Upper lobe of left lung (tissue), 6 donors: ENCODE measurements at regions not wholly inside any gene's neighbourhood (a gene's known extent, or its start where the extent isn't known, plus 50 kb on each side); places are given as distances from the start of the nearest gene placed in this dataset.

Experiments
- ATAC-seq, 2 donors: fragments of 200-7000 bp; cut with Tn5 transposase; one replicate each; pipeline ENCODE4 v1.9.1; 2022; ENCODE audit warnings: mild to moderate bottlenecking in 2 of 2, moderate library complexity in 2 of 2; ENCODE audit not compliant: low FRiP score in 2 of 2
- DNase-seq, 2 donors: peaks; one replicate each; pipeline ENCODE4 v3.0.0-alpha.2; 2019 to 2020
- H3K27ac ChIP-seq, 4 donors: fragments of 200-600 bp; sonication (generic); one replicate each; pipeline ENCODE4 v1.5.1; 2016 to 2019
- H3K27me3 ChIP-seq, 4 donors: fragments of 200-600 bp; sonication (generic); one replicate each; pipeline ENCODE4 v1.5.1; 2017 to 2019
- H3K36me3 ChIP-seq, 4 donors: fragments of 200-600 bp; sonication (generic); one replicate each; pipeline ENCODE4 v1.5.1; 2016 to 2019
- H3K4me1 ChIP-seq, 4 donors: fragments of 200-600 bp; sonication (generic); one replicate each; pipeline ENCODE4 v1.5.1; 2018 to 2019
- H3K4me3 ChIP-seq, 4 donors: fragments of 200-600 bp; sonication (generic); one replicate each; pipeline ENCODE4 v1.5.1; 2017 to 2019; ENCODE audit warnings: mild to moderate bottlenecking in 2 of 4, moderate library complexity in 1 of 4
- H3K9me3 ChIP-seq, 4 donors: fragments of 200-600 bp; sonication (generic); one replicate each; pipeline ENCODE4 v1.5.1; 2018 to 2019
- CTCF ChIP-seq, 6 experiments: fragments of 450-650 bp in 4 of 6; fragments of 200-600 bp in 2 of 6; sonication (generic) in 2 of 6; IDR thresholded peaks; one replicate each; pipeline ENCODE4 v1.5.1; 2016 to 2019; ENCODE audit warnings: antibody characterized with exemption in 6 of 6
- EP300 ChIP-seq, 4 donors: sonication (generic); formaldehyde crosslinking; IDR thresholded peaks; one replicate each; pipeline ENCODE4 v1.5.1; 2017; ENCODE audit warnings: antibody characterized with exemption in 4 of 4, control low read depth in 2 of 4
- POLR2A ChIP-seq, 4 donors: fragments of 450-650 bp; IDR thresholded peaks; one replicate each; pipeline ENCODE4 v1.5.1; 2016 to 2017; ENCODE audit warnings: antibody characterized with exemption in 4 of 4, mild to moderate bottlenecking in 2 of 4
- POLR2AphosphoS5 ChIP-seq, 2 donors: sonication (generic); formaldehyde crosslinking; IDR thresholded peaks; one replicate each; pipeline ENCODE4 v1.5.1; 2017; ENCODE audit warnings: antibody characterized with exemption in 2 of 2
- WGBS, 2 donors: methylation state at CpG; one replicate each; pipeline ENCODE4 v1.1.5; 2017 to 2018; 5-methylcytosine and 5-hydroxymethylcytosine counted together
- donor health status: DM: no; HTN: no; CAD: no; lungs with moderate emphysema.
- donor health status: DM: no; HTN: yes; CAD: no; lungs with severe emphysema.

GRCh38 chr9:30688801-30689200 lies 1695.6 kb upstream of the ACO1 start:
- TF ChIP-seq POLR2A (IDR thresholded peaks at IDR 0.05) (no peak), EP300 (IDR thresholded peaks at IDR 0.05) (no peak)
- DNase-seq (peak in 1 of 2 donors; percentile 41), ATAC-seq (no peak)
- Histone ChIP-seq H3K36me3 (no peaks in the 10 kb centered on the region), H3K9me3 (no peaks in the 10 kb centered on the region), H3K27me3 (no peaks in the 10 kb centered on the region), H3K4me1 (no peaks in the 10 kb centered on the region), H3K4me3 (no peak overlapping the region), H3K27ac (no peak overlapping the region)
- 91 to 92% methylated on average over 14 of the region's 14 CpGs for WGBS, 2 donors

GRCh38 chr9:30697958-30698357 lies 1686.5 kb upstream of the ACO1 start:
- no peaks in the 10 kb centered on the region for H3K36me3 ChIP-seq
- no peak for ATAC-seq
- 67 to 69% methylated on average over 2 of the region's 2 CpGs for WGBS, 2 donors
- DNase-seq, result no peak
- no peaks in the 10 kb centered on the region for H3K27me3 ChIP-seq
- no peak overlapping the region for H3K27ac ChIP-seq
- no peaks in the 10 kb centered on the region for H3K9me3 ChIP-seq
- H3K4me3 ChIP-seq, result no peak overlapping the region
- no peaks in the 10 kb centered on the region for H3K4me1 ChIP-seq
- no peak for TF ChIP-seq POLR2AphosphoS5 (IDR thresholded peaks at IDR 0.05)
- TF ChIP-seq EP300 (IDR thresholded peaks at IDR 0.05), result no peak
- TF ChIP-seq CTCF (IDR thresholded peaks at IDR 0.05), result no peak
- no peak for TF ChIP-seq POLR2A (IDR thresholded peaks at IDR 0.05)

GRCh38 chr9:30711591-30711990 lies 1672.9 kb upstream of the ACO1 start:
- H3K9me3 ChIP-seq, result no peaks in the 10 kb centered on the region
- no peak for TF ChIP-seq EP300 (IDR thresholded peaks at IDR 0.05)
- no peak for TF ChIP-seq CTCF (IDR thresholded peaks at IDR 0.05)
- TF ChIP-seq POLR2AphosphoS5 (IDR thresholded peaks at IDR 0.05), result no peak
- TF ChIP-seq POLR2A (IDR thresholded peaks at IDR 0.05), result no peak
- 74 to 88% methylated on average over 1 of the region's 1 CpG for WGBS, 2 donors
- DNase-seq (no peak), ATAC-seq (no peak)
- H3K4me1 ChIP-seq, result no peaks in the 10 kb centered on the region
- H3K4me3 ChIP-seq, result no peak overlapping the region
- no peaks in the 10 kb centered on the region for H3K27me3 ChIP-seq
- H3K36me3 ChIP-seq, result no peaks in the 10 kb centered on the region
- H3K27ac ChIP-seq, result no peak overlapping the region

- Histone ChIP-seq H3K27me3 (no peaks in the 10 kb centered on the region), H3K4me3 (no peak overlapping the region), H3K27ac (no peak overlapping the region), H3K4me1 (no peaks in the 10 kb centered on the region), H3K9me3 (no peaks in the 10 kb centered on the region), H3K36me3 (no peaks in the 10 kb centered on the region)
- TF ChIP-seq POLR2AphosphoS5 (IDR thresholded peaks at IDR 0.05) (no peak), POLR2A (IDR thresholded peaks at IDR 0.05) (no peak), EP300 (IDR thresholded peaks at IDR 0.05) (no peak), CTCF (IDR thresholded peaks at IDR 0.05) (no peak)
- no peak for ATAC-seq
- no peak for DNase-seq
These were observed 1671.2 kb upstream of the ACO1 start for GRCh38 chr9:30713243-30713642.

- Histone ChIP-seq H3K27ac (no peak overlapping the region), H3K4me1 (no peaks in the 10 kb centered on the region), H3K36me3 (no peaks in the 10 kb centered on the region), H3K27me3 (no peaks in the 10 kb centered on the region), H3K9me3 (no peaks in the 10 kb centered on the region), H3K4me3 (no peak overlapping the region)
- TF ChIP-seq POLR2AphosphoS5 (IDR thresholded peaks at IDR 0.05), result no peak
- TF ChIP-seq POLR2A (IDR thresholded peaks at IDR 0.05), result no peak
- TF ChIP-seq CTCF (IDR thresholded peaks at IDR 0.05), result no peak
- TF ChIP-seq EP300 (IDR thresholded peaks at IDR 0.05), result no peak
- ATAC-seq (no peak), DNase-seq (no peak)
- WGBS, 2 donors, result 43 to 48% methylated on average over 1 of the region's 1 CpG
These were observed 1670.1 kb upstream of the ACO1 start for GRCh38 chr9:30714389-30714788.
